Right lobe of liver (tissue), 6 donors: ENCODE measurements at regions not wholly inside any gene's neighbourhood (a gene's known extent, or its start where the extent isn't known, plus 50 kb on each side); places are given as distances from the start of the nearest gene placed in this dataset.

Experiments
- ATAC-seq, 4 donors: fragments of 200-7000 bp; cut with Tn5 transposase; one replicate each; pipeline ENCODE4 v1.9.1; 2020; ENCODE audit warnings: mild to moderate bottlenecking in 4 of 4, moderate library complexity in 4 of 4
- DNase-seq, 3 donors: peaks; one replicate each; pipeline ENCODE4 v3.0.0-alpha.2; 2020
- H3K27ac ChIP-seq, 3 donors: fragments of 200-600 bp; one replicate each; pipeline ENCODE4 v1.8.0; 2022
- H3K27me3 ChIP-seq, 2 donors: fragments of 200-600 bp; one replicate each; pipeline ENCODE4 v1.8.0; 2022
- H3K36me3 ChIP-seq, 4 donors: fragments of 200-600 bp; sonication (generic) in 1 of 4; one replicate each; pipeline versions ENCODE4 v1.5.1 to v1.8.0; 2017 to 2022; ENCODE audit warnings: control low read depth in 1 of 4
- H3K4me1 ChIP-seq, 4 donors: fragments of 200-600 bp; sonication (generic) in 1 of 4; one replicate each; pipeline versions ENCODE4 v1.5.1 to v1.8.0; 2017 to 2022; ENCODE audit warnings: control low read depth in 1 of 4
- H3K4me3 ChIP-seq, 3 donors: fragments of 200-600 bp; one replicate each; pipeline ENCODE4 v1.8.0; 2022
- H3K9me3 ChIP-seq, 4 donors: fragments of 200-600 bp; sonication (generic) in 1 of 4; one replicate each; pipeline versions ENCODE4 v1.5.1 to v1.8.0; 2017 to 2022; ENCODE audit warnings: control low read depth in 1 of 4
- CTCF ChIP-seq, 4 donors: fragments of 200-600 bp in 3 of 4; fragments of 450-650 bp in 1 of 4; IDR thresholded peaks; one replicate each; pipeline versions ENCODE4 v1.5.1 to v1.8.0; 2016 to 2022; ENCODE audit warnings: antibody characterized with exemption in 4 of 4, mild to moderate bottlenecking in 2 of 4
- POLR2A ChIP-seq: fragments of 450-650 bp; IDR thresholded peaks from one replicate; pipeline ENCODE4 v1.6.1; 2017; ENCODE audit warnings: antibody characterized with exemption, mild to moderate bottlenecking
- WGBS: methylation state at CpG from one replicate; pipeline ENCODE4 v1.1.6; 2018; ENCODE audit warnings: low coverage, low lambda C conversion rate; ENCODE audit not compliant: insufficient coverage; ENCODE audit errors: missing lambda C conversion rate; 5-methylcytosine and 5-hydroxymethylcytosine counted together
- intact Hi-C, 2 donors: fragments of 100-400 bp; cut with DNase I; formaldehyde crosslinking; loops; one replicate each; pipeline versions ENCODE4 v1.11.2 to v1.14.1; 2022
- donor health status: DM: no; HTN: yes; CAD: no.
- donor health status: DM: no; HTN: no; CAD: no.
- donor health status: DM: no; HTN: no; CAD: no.
- donor health status: DM: no; HTN: yes; CAD: no.
- donor health status: DM: no; HTN: yes; CAD: no.

- ATAC-seq = no peak
- H3K27ac ChIP-seq = no peak overlapping the region
- H3K36me3 ChIP-seq = no peaks in the 10 kb centered on the region
- H3K9me3 ChIP-seq = no peaks in the 10 kb centered on the region
- no peaks in the 10 kb centered on the region for H3K27me3 ChIP-seq
- no peaks in the 10 kb centered on the region for H3K4me1 ChIP-seq
- intact Hi-C loops = no loop called here
- DNase-seq = no peak
- 44% methylated on average over 5 of the region's 5 CpGs for WGBS
- no peak for TF ChIP-seq CTCF (IDR thresholded peaks at IDR 0.05)
- no peak for TF ChIP-seq POLR2A
- H3K4me3 ChIP-seq = no peak overlapping the region
Measured at GRCh38 chr3:145219355-145220235, 941.4 kb downstream of the PLOD2 start.

GRCh38 chr3:145224886-145225285 is 936.1 kb downstream of the PLOD2 start:
- 69% methylated on average over 1 of the region's 1 CpG for WGBS
- Histone ChIP-seq H3K4me3 (no peak overlapping the region), H3K4me1 (no peaks in the 10 kb centered on the region), H3K9me3 (no peaks in the 10 kb centered on the region), H3K36me3 (no peaks in the 10 kb centered on the region), H3K27me3 (no peaks in the 10 kb centered on the region), H3K27ac (no peak overlapping the region)
- no peak for DNase-seq
- TF ChIP-seq CTCF (IDR thresholded peaks at IDR 0.05) (no peak), POLR2A (no peak)
- no peak for ATAC-seq
- intact Hi-C loops = no loop called here

- Histone ChIP-seq H3K4me1 (no peaks in the 10 kb centered on the region), H3K36me3 (no peaks in the 10 kb centered on the region), H3K9me3 (no peaks in the 10 kb centered on the region), H3K4me3 (no peak overlapping the region), H3K27me3 (no peaks in the 10 kb centered on the region), H3K27ac (no peak overlapping the region)
- ATAC-seq (no peak), DNase-seq (no peak)
- intact Hi-C loops = no loop called here
- no peak for TF ChIP-seq CTCF (IDR thresholded peaks at IDR 0.05)
- no peak for TF ChIP-seq POLR2A
Measured at GRCh38 chr3:145243875-145244274, 917.1 kb downstream of the PLOD2 start.

GRCh38 chr3:145244327-145244726 is 916.7 kb downstream of the PLOD2 start:
- DNase-seq (no peak), ATAC-seq (no peak)
- Histone ChIP-seq H3K36me3 (no peaks in the 10 kb centered on the region), H3K27me3 (no peaks in the 10 kb centered on the region), H3K4me3 (no peak overlapping the region), H3K4me1 (no peaks in the 10 kb centered on the region), H3K9me3 (no peaks in the 10 kb centered on the region), H3K27ac (no peak overlapping the region)
- no peak for TF ChIP-seq POLR2A
- no peak for TF ChIP-seq CTCF (IDR thresholded peaks at IDR 0.05)
- intact Hi-C loops = no loop called here
- 67% methylated on average over 1 of the region's 1 CpG for WGBS
